ENCODE measurements at regions not wholly inside any gene's neighbourhood (a gene's known extent, or its start where the extent isn't known, plus 50 kb on each side); places are given as distances from the start of the nearest gene placed in this dataset.

GRCh38 chr11:31870609-31871309 is 59.6 kb upstream of the PAX6 start:
- FAIRE-seq (no peak), DNase-seq (peak; percentile 55 to 81 (median 76))
- intact Hi-C loops (cut with DNase I), result no loop called here
- Histone ChIP-seq H3K27me3 (ENCODE audit: control insufficient read depth, insufficient read depth, low read length) (no peaks in the 10 kb centered on the region), H3K27ac (ENCODE audit: low read depth in 2 of 2, low read length in 2 of 2) (no peak overlapping the region), H3K9ac (ENCODE audit: low read length in 3 of 3) (no peak overlapping the region), H3K4me1 (ENCODE audit: control insufficient read depth in 2 of 3, insufficient read depth in 2 of 3, low read depth in 1 of 3, low read length in 3 of 3) (peaks cover 0 to 4% (median 0%) of the 10 kb centered on the region in 3 donors), H3K4me3 (ENCODE audit: low read length in 3 of 3) (no peak overlapping the region), H3K9me3 (ENCODE audit: control insufficient read depth in 2 of 3, insufficient read depth in 1 of 3, low read length in 3 of 3) (no peaks in the 10 kb centered on the region), H3K36me3 (ENCODE audit: control insufficient read depth in 2 of 3, insufficient read depth in 3 of 3, low read length in 3 of 3) (no peaks in the 10 kb centered on the region)
- peak; percentile 56 for TF ChIP-seq CTCF (IDR thresholded peaks at IDR 0.05; ENCODE audit: borderline replicate concordance, extremely low read depth, insufficient read depth)

GRCh38 chr11:31869986-31870385 is 58.9 kb upstream of the PAX6 start:
- DNase-seq (no peak), FAIRE-seq (no peak)
- intact Hi-C loops (cut with DNase I), result no loop called here
- no peak overlapping the region for H3K4me3 ChIP-seq (ENCODE audit: low read length in 3 of 3)
- no peak overlapping the region for H3K9ac ChIP-seq (ENCODE audit: low read length in 3 of 3)
- H3K36me3 ChIP-seq (ENCODE audit: control insufficient read depth in 2 of 3, insufficient read depth in 3 of 3, low read length in 3 of 3), result no peaks in the 10 kb centered on the region
- no peaks in the 10 kb centered on the region for H3K27me3 ChIP-seq (ENCODE audit: control insufficient read depth, insufficient read depth, low read length)
- H3K9me3 ChIP-seq (ENCODE audit: control insufficient read depth in 2 of 3, insufficient read depth in 1 of 3, low read length in 3 of 3), result no peaks in the 10 kb centered on the region
- H3K4me1 ChIP-seq (ENCODE audit: control insufficient read depth in 2 of 3, insufficient read depth in 2 of 3, low read depth in 1 of 3, low read length in 3 of 3), result peaks cover 0 to 4% (median 0%) of the 10 kb centered on the region in 3 donors
- H3K27ac ChIP-seq (ENCODE audit: low read depth in 2 of 2, low read length in 2 of 2), result no peak overlapping the region
- no peak for TF ChIP-seq CTCF (IDR thresholded peaks at IDR 0.05; ENCODE audit: borderline replicate concordance, extremely low read depth, insufficient read depth)

GRCh38 chr11:31865606-31866300 is 54.6 kb upstream of the PAX6 start:
- Histone ChIP-seq H3K4me3 (ENCODE audit: low read length in 3 of 3) (no peak overlapping the region), H3K36me3 (ENCODE audit: control insufficient read depth in 2 of 3, insufficient read depth in 3 of 3, low read length in 3 of 3) (no peaks in the 10 kb centered on the region), H3K27me3 (ENCODE audit: control insufficient read depth, insufficient read depth, low read length) (no peaks in the 10 kb centered on the region), H3K9ac (ENCODE audit: low read length in 3 of 3) (no peak overlapping the region), H3K4me1 (ENCODE audit: control insufficient read depth in 2 of 3, insufficient read depth in 2 of 3, low read depth in 1 of 3, low read length in 3 of 3) (peaks cover 0 to under 1% (median 0%) of the 10 kb centered on the region in 3 donors), H3K9me3 (ENCODE audit: control insufficient read depth in 2 of 3, insufficient read depth in 1 of 3, low read length in 3 of 3) (no peaks in the 10 kb centered on the region), H3K27ac (ENCODE audit: low read depth in 2 of 2, low read length in 2 of 2) (no peak overlapping the region)
- TF ChIP-seq CTCF (IDR thresholded peaks at IDR 0.05; ENCODE audit: borderline replicate concordance, extremely low read depth, insufficient read depth), result no peak
- intact Hi-C loops (cut with DNase I), result no loop called here
- DNase-seq (no peak), FAIRE-seq (no peak)
